C4-2B (cell line): ENCODE measurements at regions not wholly inside any gene's neighbourhood (a gene's known extent, or its start where the extent isn't known, plus 50 kb on each side); places are given as distances from the start of the nearest gene placed in this dataset.

ENCODE experiments used
- H3K27ac ChIP-seq: fragments of 450-650 bp; 2 replicates; pipeline ENCODE4 v1.5.1; 2017
- CTCF ChIP-seq: fragments of 450-650 bp; conservative IDR thresholded peaks from 2 replicates; pipeline ENCODE4 v1.5.1; 2017; ENCODE audit warnings: mild to moderate bottlenecking
- ZFX ChIP-seq: fragments of 450-650 bp; IDR thresholded peaks from 2 replicates; pipeline ENCODE4 v1.6.1; 2017

DNA sequence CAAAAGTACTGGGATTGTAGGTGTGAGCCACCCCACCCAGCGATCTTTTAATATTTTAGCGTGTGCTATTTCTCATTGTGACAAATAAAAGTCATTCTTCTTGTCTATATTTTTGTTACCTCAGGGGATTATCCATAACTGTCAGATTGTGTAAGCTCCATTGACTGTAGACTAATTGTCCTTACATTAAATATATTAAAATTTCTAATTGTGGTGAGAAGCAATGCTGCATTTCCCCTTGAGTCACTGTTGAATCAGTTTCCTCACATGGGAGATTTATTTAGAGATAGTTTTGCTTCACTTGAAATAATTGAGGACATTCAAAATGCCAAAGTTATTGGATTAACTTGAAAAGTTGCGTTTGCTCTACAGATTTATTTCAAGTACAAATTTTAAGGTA, 782.4 kb upstream of the WWC1 start:
- no peak for TF ChIP-seq ZFX
- TF ChIP-seq CTCF = no peak
- no peak overlapping the region for H3K27ac ChIP-seq

DNA sequence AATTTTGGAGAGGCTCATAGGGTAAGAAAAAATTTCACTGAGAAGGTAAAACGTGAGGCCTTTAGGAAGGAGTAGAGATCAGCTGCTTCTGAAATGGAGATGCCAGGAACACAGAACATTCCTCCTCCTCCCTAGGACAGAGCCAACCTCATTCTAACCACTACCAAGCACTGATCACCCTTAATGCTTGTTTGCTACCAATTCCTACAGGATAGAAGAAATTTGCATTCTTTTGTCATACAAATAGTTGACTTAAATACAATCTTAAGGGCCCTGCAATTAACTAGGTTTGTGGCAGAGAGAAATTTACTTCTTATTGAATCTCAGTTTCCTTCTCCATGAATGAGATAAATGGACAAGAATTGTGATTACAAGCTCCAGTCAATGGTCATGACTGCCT, 780.2 kb upstream of the WWC1 start:
- TF ChIP-seq ZFX (no peak), CTCF (no peak)
- no peak overlapping the region for H3K27ac ChIP-seq

- TF ChIP-seq ZFX (no peak), CTCF (no peak)
- no peak overlapping the region for H3K27ac ChIP-seq
These were observed 779.3 kb upstream of the WWC1 start for GRCh38 chr5:167512111-167512510.

- no peak overlapping the region for H3K27ac ChIP-seq
- TF ChIP-seq ZFX (no peak), CTCF (no peak)
These were observed 778.1 kb upstream of the WWC1 start for GRCh38 chr5:167513381-167513780.

GRCh38 chr5:167514461-167514860, 777.0 kb upstream of the WWC1 start:
- TF ChIP-seq ZFX (no peak), CTCF (no peak)
- no peak overlapping the region for H3K27ac ChIP-seq

DNA sequence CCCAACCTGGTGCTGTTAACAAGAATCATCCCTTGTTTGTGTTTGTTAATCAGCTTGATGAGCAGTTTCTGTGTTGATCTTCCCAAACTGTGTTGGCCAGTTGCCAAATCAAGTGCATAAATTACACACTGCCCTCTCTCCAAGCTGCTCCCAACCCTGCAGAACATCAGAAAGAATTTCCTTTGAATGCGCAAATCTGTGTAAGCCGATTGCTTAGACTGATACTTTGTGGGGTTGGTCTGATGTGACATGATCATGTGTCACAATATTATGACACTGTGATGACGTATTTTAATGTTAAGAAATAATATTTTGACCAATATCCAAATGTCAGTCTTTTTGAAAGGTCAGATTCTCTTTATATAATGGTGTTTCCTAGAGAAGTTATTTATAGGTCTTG, 766.4 kb upstream of the WWC1 start:
- no peak overlapping the region for H3K27ac ChIP-seq
- no peak for TF ChIP-seq CTCF
- no peak for TF ChIP-seq ZFX

DNA sequence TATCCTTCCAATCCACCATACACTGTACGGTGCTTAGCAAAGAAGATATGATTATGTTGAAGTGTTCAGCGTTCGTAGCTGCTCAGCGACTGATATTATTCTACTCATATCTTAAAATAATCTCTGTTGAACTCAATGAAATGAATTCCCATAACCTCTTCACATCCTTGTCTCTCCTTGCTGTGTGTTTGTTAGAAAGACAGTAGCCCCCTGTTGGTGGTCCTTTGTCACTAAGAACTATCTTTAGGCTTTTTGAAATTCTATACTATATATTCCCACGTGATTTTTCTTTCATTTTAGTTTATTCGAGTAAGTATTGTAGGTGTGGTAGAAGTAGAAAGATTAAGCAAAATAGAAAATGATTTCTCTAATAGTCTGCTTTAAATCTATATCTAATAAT, 762.8 kb upstream of the WWC1 start:
- 0 out of 2 replicates have a peak, but pooled peaks have one; percentile 10 for TF ChIP-seq CTCF
- TF ChIP-seq ZFX = no peak

GRCh38 chr5:167530548-167530947, 760.9 kb upstream of the WWC1 start:
- no peak for TF ChIP-seq CTCF
- no peak for TF ChIP-seq ZFX
- no peak overlapping the region for H3K27ac ChIP-seq

More for the DNA sequence above, 762.8 kb upstream of the WWC1 start:
- H3K27ac ChIP-seq = no peak overlapping the region
